Heart left ventricle (tissue), 13 donors: ENCODE measurements at regions not wholly inside any gene's neighbourhood (a gene's known extent, or its start where the extent isn't known, plus 50 kb on each side); places are given as distances from the start of the nearest gene placed in this dataset.

Experiments
- POLR2A ChIP-seq, 2 donors: fragments of 450-650 bp; IDR thresholded peaks; one replicate each; pipeline ENCODE4 v1.6.1; 2017; ENCODE audit warnings: antibody characterized with exemption in 2 of 2, mild to moderate bottlenecking in 2 of 2, moderate library complexity in 2 of 2
- TF ChIP-seq, protein P1 (sequence below), 12 donors: fragments of 200-600 bp; sonication (generic) in 4 of 12; IDR thresholded peaks; one replicate each; pipeline versions ENCODE4 v1.5.0 to v1.8.0; 2018 to 2022; ENCODE audit warnings: antibody characterized with exemption in 12 of 12, mild to moderate bottlenecking in 5 of 12
- donor health status: ischemic (EF 13 %, LVEDD 7.1; RV severe dilation, severe dysfunction).
- donor health status: DM: no; HTN: yes; CAD: no.
- donor health status: DM: no; HTN: no; CAD: no.
- donor health status: ischemic (EF 25% LVEDD 6.9; RV normal size, moderate dysfunction).
- donor health status: ischemic (EF 25% LVEDD 5.7; RV mildly dilated, moderate dysfunction).
- donor health status: ischemic (EF 35%, LVEDD 5.7; RV mildly dilated, moderate dysfunction).
- donor health status: nonischemic (EF 11% LVEDD 7.7; RV severe dilation, severe dysfunction).
- donor health status: DM: yes; HTN: yes; CAD: no.
- donor health status: PGD.
- donor health status: ischemic (EF 29% LVEDD 5.4; RV normal size, mild dysfunction).
- donor health status: nonischemic (EF 23%, LVEDD 6.1; RV moderate dilation, normal function).

DNA sequence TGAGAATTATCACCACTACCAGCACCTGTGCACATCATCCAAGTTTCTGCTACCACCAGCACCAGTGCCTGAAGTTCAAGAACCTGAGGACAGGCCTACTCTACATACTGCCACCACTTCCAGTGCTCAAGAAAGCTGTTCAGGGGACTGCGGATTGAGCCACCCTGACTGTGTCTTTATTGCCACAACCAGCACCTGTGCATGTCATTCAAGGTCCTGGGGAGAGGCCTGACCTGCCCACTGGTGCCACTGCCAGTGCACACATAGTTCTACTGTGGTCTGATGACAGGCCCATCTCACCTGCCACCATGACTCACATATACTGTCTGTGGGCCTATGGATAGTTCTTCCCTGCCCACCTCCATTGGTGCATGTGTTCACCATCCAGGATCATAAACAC is 559.4 kb downstream of the COL12A1 start:
- no peak for TF ChIP-seq POLR2A (IDR thresholded peaks at IDR 0.05)
- TF ChIP-seq, protein P1, sequence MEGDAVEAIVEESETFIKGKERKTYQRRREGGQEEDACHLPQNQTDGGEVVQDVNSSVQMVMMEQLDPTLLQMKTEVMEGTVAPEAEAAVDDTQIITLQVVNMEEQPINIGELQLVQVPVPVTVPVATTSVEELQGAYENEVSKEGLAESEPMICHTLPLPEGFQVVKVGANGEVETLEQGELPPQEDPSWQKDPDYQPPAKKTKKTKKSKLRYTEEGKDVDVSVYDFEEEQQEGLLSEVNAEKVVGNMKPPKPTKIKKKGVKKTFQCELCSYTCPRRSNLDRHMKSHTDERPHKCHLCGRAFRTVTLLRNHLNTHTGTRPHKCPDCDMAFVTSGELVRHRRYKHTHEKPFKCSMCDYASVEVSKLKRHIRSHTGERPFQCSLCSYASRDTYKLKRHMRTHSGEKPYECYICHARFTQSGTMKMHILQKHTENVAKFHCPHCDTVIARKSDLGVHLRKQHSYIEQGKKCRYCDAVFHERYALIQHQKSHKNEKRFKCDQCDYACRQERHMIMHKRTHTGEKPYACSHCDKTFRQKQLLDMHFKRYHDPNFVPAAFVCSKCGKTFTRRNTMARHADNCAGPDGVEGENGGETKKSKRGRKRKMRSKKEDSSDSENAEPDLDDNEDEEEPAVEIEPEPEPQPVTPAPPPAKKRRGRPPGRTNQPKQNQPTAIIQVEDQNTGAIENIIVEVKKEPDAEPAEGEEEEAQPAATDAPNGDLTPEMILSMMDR (IDR thresholded peaks at IDR 0.05), result no peak
